Colonic mucosa (tissue), 4 donors: ENCODE measurements at regions not wholly inside any gene's neighbourhood (a gene's known extent, or its start where the extent isn't known, plus 50 kb on each side); places are given as distances from the start of the nearest gene placed in this dataset.

Experiments
- DNase-seq: peaks from one replicate; pipeline ENCODE4 v3.0.0-alpha.2; 2020
- H3K27ac ChIP-seq: fragments of 200-600 bp; one replicate; pipeline ENCODE4 v1.8.0; 2021
- H3K27me3 ChIP-seq: fragments of 200-600 bp; one replicate; pipeline ENCODE4 v1.8.0; 2021
- H3K36me3 ChIP-seq: fragments of 200-600 bp; one replicate; pipeline ENCODE4 v1.8.0; 2021
- H3K4me1 ChIP-seq: fragments of 200-600 bp; one replicate; pipeline ENCODE4 v1.8.0; 2021; ENCODE audit warnings: mild to moderate bottlenecking
- H3K4me3 ChIP-seq: fragments of 200-600 bp; one replicate; pipeline ENCODE4 v1.8.0; 2021
- H3K9ac ChIP-seq, 2 donors: one replicate each; pipeline ENCODE4 v1.7.0; 2013; ENCODE audit warnings: control low read depth in 2 of 2, low read depth in 2 of 2, low read length in 2 of 2
- H3K9me3 ChIP-seq: fragments of 200-600 bp; one replicate; pipeline ENCODE4 v1.8.0; 2021
- CTCF ChIP-seq: fragments of 200-600 bp; IDR thresholded peaks from one replicate; pipeline ENCODE4 v1.8.0; 2022; ENCODE audit warnings: antibody characterized with exemption, mild to moderate bottlenecking
- intact Hi-C: fragments of 100-400 bp; cut with DNase I; formaldehyde crosslinking; loops from one replicate; pipeline ENCODE4 v1.14.1; 2022
- donor health status: healthy.
- donor health status: DM: no; HTN: no; CAD: no.
- donor health status: DM: no; HTN: no; CAD: no.

- no peaks in the 10 kb centered on the region for H3K9me3 ChIP-seq
- no peak overlapping the region for H3K4me3 ChIP-seq
- no peak for TF ChIP-seq CTCF
- H3K4me1 ChIP-seq = no peaks in the 10 kb centered on the region
- DNase-seq = no peak
- no peak overlapping the region for H3K27ac ChIP-seq
- no peak overlapping the region for H3K9ac ChIP-seq
- no peaks in the 10 kb centered on the region for H3K36me3 ChIP-seq
- intact Hi-C loops = no loop called here
- no peaks in the 10 kb centered on the region for H3K27me3 ChIP-seq
Observed at GRCh38 chr1:82893712-82894470, 1093.2 kb downstream of the ADGRL2 start.

- no peak for TF ChIP-seq CTCF
- no peak for DNase-seq
- no peaks in the 10 kb centered on the region for H3K9me3 ChIP-seq
- no peak overlapping the region for H3K4me3 ChIP-seq
- no peak overlapping the region for H3K27ac ChIP-seq
- no peak overlapping the region for H3K9ac ChIP-seq
- no peaks in the 10 kb centered on the region for H3K36me3 ChIP-seq
- no peaks in the 10 kb centered on the region for H3K27me3 ChIP-seq
- intact Hi-C loops = no loop called here
- no peaks in the 10 kb centered on the region for H3K4me1 ChIP-seq
Observed at GRCh38 chr1:82880506-82880905, 1079.8 kb downstream of the ADGRL2 start.

- Histone ChIP-seq H3K27me3 (no peaks in the 10 kb centered on the region), H3K27ac (no peak overlapping the region), H3K4me1 (no peaks in the 10 kb centered on the region), H3K36me3 (no peaks in the 10 kb centered on the region), H3K9ac (no peak overlapping the region), H3K9me3 (no peaks in the 10 kb centered on the region), H3K4me3 (no peak overlapping the region)
- no peak for TF ChIP-seq CTCF
- DNase-seq = no peak
- intact Hi-C loops = no loop called here
Observed at GRCh38 chr1:82879701-82880305, 1079.1 kb downstream of the ADGRL2 start.

GRCh38 chr1:82875170-82875569 lies 1074.4 kb downstream of the ADGRL2 start:
- Histone ChIP-seq H3K4me1 (no peaks in the 10 kb centered on the region), H3K9ac (no peak overlapping the region), H3K4me3 (no peak overlapping the region), H3K36me3 (no peaks in the 10 kb centered on the region), H3K9me3 (no peaks in the 10 kb centered on the region), H3K27ac (no peak overlapping the region), H3K27me3 (no peaks in the 10 kb centered on the region)
- TF ChIP-seq CTCF = no peak
- DNase-seq = no peak
- intact Hi-C loops = no loop called here

GRCh38 chr1:82874041-82874440 lies 1073.3 kb downstream of the ADGRL2 start:
- no peaks in the 10 kb centered on the region for H3K4me1 ChIP-seq
- no peak for DNase-seq
- no peak overlapping the region for H3K9ac ChIP-seq
- H3K27me3 ChIP-seq = no peaks in the 10 kb centered on the region
- no peak overlapping the region for H3K27ac ChIP-seq
- intact Hi-C loops = no loop called here
- no peak for TF ChIP-seq CTCF
- no peaks in the 10 kb centered on the region for H3K36me3 ChIP-seq
- no peak overlapping the region for H3K4me3 ChIP-seq
- H3K9me3 ChIP-seq = no peaks in the 10 kb centered on the region
